Activated naive CD4-positive, alpha-beta T cell treated with anti-CD3 and anti-CD28 coated beads for 36 hours (primary cell): ENCODE measurements at regions not wholly inside any gene's neighbourhood (a gene's known extent, or its start where the extent isn't known, plus 50 kb on each side); places are given as distances from the start of the nearest gene placed in this dataset.

Experiments
- CTCF ChIA-PET: fragments of 350-600 bp; sonication (Branson Sonifier 250); formaldehyde crosslinking; loops from one replicate; lab custom pipeline; 2021; ENCODE audit warnings: antibody characterized with exemption; lab: Charles Lee
- DNase-seq: peaks from one replicate; pipeline ENCODE4 v3.0.0-alpha.2; 2020
- H3K27ac Mint-ChIP-seq: one replicate; pipeline ENCODE4 v1.8.0; 2021; ENCODE audit warnings: mild to moderate bottlenecking, mixed read lengths
- H3K27me3 Mint-ChIP-seq: one replicate; pipeline ENCODE4 v1.8.0; 2021; ENCODE audit warnings: low read depth, mixed read lengths
- H3K36me3 Mint-ChIP-seq: one replicate; pipeline ENCODE4 v1.8.0; 2021; ENCODE audit warnings: low read depth, mixed read lengths
- H3K4me1 Mint-ChIP-seq: one replicate; pipeline ENCODE4 v1.8.0; 2021; ENCODE audit warnings: low read depth, mixed read lengths
- H3K4me3 Mint-ChIP-seq: one replicate; pipeline ENCODE4 v1.8.0; 2021; ENCODE audit warnings: mild to moderate bottlenecking, moderate library complexity, mixed read lengths
- H3K9me3 Mint-ChIP-seq: one replicate; pipeline ENCODE4 v1.8.0; 2021; ENCODE audit warnings: mixed read lengths
- intact Hi-C: fragments of 100-400 bp; cut with micrococcal nuclease; formaldehyde crosslinking; loops from one replicate; pipeline ENCODE4 v1.15.1; 2023

GRCh38 chr5:85069659-85070640 lies 685.3 kb upstream of the EDIL3 start:
- CTCF ChIA-PET, result no interaction called here
- Mint-ChIP-seq H3K27ac (no peak overlapping the region), H3K4me1 (no peaks in the 10 kb centered on the region)

GRCh38 chr5:85077581-85077980 lies 692.9 kb upstream of the EDIL3 start:
- no peak overlapping the region for H3K4me3 Mint-ChIP-seq
- no peaks in the 10 kb centered on the region for H3K36me3 Mint-ChIP-seq
- no peaks in the 10 kb centered on the region for H3K9me3 Mint-ChIP-seq
- DNase-seq, result no peak
- intact Hi-C loops, result no loop called here
- no peak overlapping the region for H3K27ac Mint-ChIP-seq
- no peaks in the 10 kb centered on the region for H3K4me1 Mint-ChIP-seq
- CTCF ChIA-PET, result no interaction called here
- no peaks in the 10 kb centered on the region for H3K27me3 Mint-ChIP-seq

More at GRCh38 chr5:85069659-85070640, 685.3 kb upstream of the EDIL3 start:
- Mint-ChIP-seq H3K4me3 (no peak overlapping the region), H3K27me3 (no peaks in the 10 kb centered on the region), H3K9me3 (peaks cover 3% of the 10 kb centered on the region), H3K36me3 (no peaks in the 10 kb centered on the region)
- intact Hi-C loops, result no loop called here
- DNase-seq, result no peak

- CTCF ChIA-PET, result no interaction called here
- H3K36me3 Mint-ChIP-seq, result no peaks in the 10 kb centered on the region
- no peaks in the 10 kb centered on the region for H3K4me1 Mint-ChIP-seq
- intact Hi-C loops, result no loop called here
- H3K27ac Mint-ChIP-seq, result no peak overlapping the region
- no peak overlapping the region for H3K4me3 Mint-ChIP-seq
- DNase-seq, result no peak
- H3K27me3 Mint-ChIP-seq, result no peaks in the 10 kb centered on the region
- peaks cover 7% of the 10 kb centered on the region for H3K9me3 Mint-ChIP-seq
These were observed 711.7 kb upstream of the EDIL3 start for GRCh38 chr5:85096421-85096820.

- Mint-ChIP-seq H3K36me3 (no peaks in the 10 kb centered on the region), H3K9me3 (no peaks in the 10 kb centered on the region), H3K4me1 (no peaks in the 10 kb centered on the region), H3K27ac (no peak overlapping the region), H3K4me3 (no peak overlapping the region), H3K27me3 (no peaks in the 10 kb centered on the region)
- intact Hi-C loops, result no loop called here
- CTCF ChIA-PET, result no interaction called here
- DNase-seq, result no peak
These were observed 723.8 kb upstream of the EDIL3 start for GRCh38 chr5:85108471-85108870.

- Mint-ChIP-seq H3K27me3 (no peaks in the 10 kb centered on the region), H3K4me1 (no peaks in the 10 kb centered on the region), H3K4me3 (no peak overlapping the region), H3K36me3 (no peaks in the 10 kb centered on the region), H3K9me3 (no peaks in the 10 kb centered on the region), H3K27ac (no peak overlapping the region)
- DNase-seq, result no peak
- CTCF ChIA-PET, result no interaction called here
- intact Hi-C loops, result no loop called here
These were observed 724.9 kb upstream of the EDIL3 start for GRCh38 chr5:85109616-85110015.

- H3K27ac Mint-ChIP-seq, result no peak overlapping the region
- no peaks in the 10 kb centered on the region for H3K27me3 Mint-ChIP-seq
- H3K4me1 Mint-ChIP-seq, result no peaks in the 10 kb centered on the region
- CTCF ChIA-PET, result no interaction called here
- DNase-seq, result no peak
- H3K36me3 Mint-ChIP-seq, result no peaks in the 10 kb centered on the region
- H3K4me3 Mint-ChIP-seq, result no peak overlapping the region
- peaks cover 2% of the 10 kb centered on the region for H3K9me3 Mint-ChIP-seq
- intact Hi-C loops, result no loop called here
These were observed 747.6 kb upstream of the EDIL3 start for GRCh38 chr5:85132269-85132668.

- no peak overlapping the region for H3K4me3 Mint-ChIP-seq
- intact Hi-C loops, result no loop called here
- H3K9me3 Mint-ChIP-seq, result no peaks in the 10 kb centered on the region
- DNase-seq, result no peak
- no peaks in the 10 kb centered on the region for H3K4me1 Mint-ChIP-seq
- CTCF ChIA-PET, result no interaction called here
- H3K27ac Mint-ChIP-seq, result no peak overlapping the region
- H3K27me3 Mint-ChIP-seq, result no peaks in the 10 kb centered on the region
- no peaks in the 10 kb centered on the region for H3K36me3 Mint-ChIP-seq
These were observed 755.8 kb upstream of the EDIL3 start for GRCh38 chr5:85140471-85140870.

GRCh38 chr5:85143138-85143537 lies 758.5 kb upstream of the EDIL3 start:
- Mint-ChIP-seq H3K4me3 (no peak overlapping the region), H3K27ac (no peak overlapping the region), H3K4me1 (no peaks in the 10 kb centered on the region), H3K9me3 (no peaks in the 10 kb centered on the region), H3K27me3 (no peaks in the 10 kb centered on the region), H3K36me3 (no peaks in the 10 kb centered on the region)
- DNase-seq, result no peak
- intact Hi-C loops, result no loop called here
- CTCF ChIA-PET, result no interaction called here

- Mint-ChIP-seq H3K4me1 (no peaks in the 10 kb centered on the region), H3K27me3 (no peaks in the 10 kb centered on the region), H3K27ac (no peak overlapping the region), H3K9me3 (peaks cover 2% of the 10 kb centered on the region), H3K4me3 (no peak overlapping the region), H3K36me3 (no peaks in the 10 kb centered on the region)
- intact Hi-C loops, result no loop called here
- CTCF ChIA-PET, result no interaction called here
- DNase-seq, result no peak
These were observed 764.0 kb upstream of the EDIL3 start for GRCh38 chr5:85148701-85149100.

GRCh38 chr5:85159395-85159794 lies 774.7 kb upstream of the EDIL3 start:
- Mint-ChIP-seq H3K4me1 (no peaks in the 10 kb centered on the region), H3K36me3 (no peaks in the 10 kb centered on the region), H3K4me3 (no peak overlapping the region), H3K9me3 (peaks cover 7% of the 10 kb centered on the region), H3K27ac (no peak overlapping the region), H3K27me3 (no peaks in the 10 kb centered on the region)
- no peak for DNase-seq
- intact Hi-C loops, result no loop called here
- CTCF ChIA-PET, result no interaction called here

- Mint-ChIP-seq H3K36me3 (no peaks in the 10 kb centered on the region), H3K27ac (no peak overlapping the region), H3K4me1 (no peaks in the 10 kb centered on the region), H3K4me3 (no peak overlapping the region), H3K27me3 (no peaks in the 10 kb centered on the region), H3K9me3 (peaks cover 14% of the 10 kb centered on the region)
- intact Hi-C loops, result no loop called here
- CTCF ChIA-PET, result no interaction called here
- no peak for DNase-seq
These were observed 783.8 kb upstream of the EDIL3 start for GRCh38 chr5:85168474-85168873.

- CTCF ChIA-PET, result no interaction called here
- DNase-seq, result no peak
- H3K27me3 Mint-ChIP-seq, result no peaks in the 10 kb centered on the region
- peaks cover 11% of the 10 kb centered on the region for H3K9me3 Mint-ChIP-seq
- intact Hi-C loops, result no loop called here
- H3K27ac Mint-ChIP-seq, result no peak overlapping the region
- H3K36me3 Mint-ChIP-seq, result no peaks in the 10 kb centered on the region
- H3K4me3 Mint-ChIP-seq, result no peak overlapping the region
- no peaks in the 10 kb centered on the region for H3K4me1 Mint-ChIP-seq
These were observed 785.5 kb upstream of the EDIL3 start for GRCh38 chr5:85170183-85170582.

- CTCF ChIA-PET, result no interaction called here
- DNase-seq, result no peak
- H3K36me3 Mint-ChIP-seq, result no peaks in the 10 kb centered on the region
These were observed 788.8 kb upstream of the EDIL3 start for GRCh38 chr5:85173469-85173868.

More at GRCh38 chr5:85173469-85173868, 788.8 kb upstream of the EDIL3 start:
- Mint-ChIP-seq H3K9me3 (no peaks in the 10 kb centered on the region), H3K27ac (no peak overlapping the region), H3K4me3 (no peak overlapping the region), H3K27me3 (no peaks in the 10 kb centered on the region), H3K4me1 (no peaks in the 10 kb centered on the region)
- intact Hi-C loops, result no loop called here
